Body of pancreas (tissue), 4 donors: ENCODE measurements at regions not wholly inside any gene's neighbourhood (a gene's known extent, or its start where the extent isn't known, plus 50 kb on each side); places are given as distances from the start of the nearest gene placed in this dataset.

Experiments
- POLR2A ChIP-seq, 3 donors: fragments of 450-650 bp; IDR thresholded peaks; one replicate each; pipeline ENCODE4 v1.6.1; 2016; ENCODE audit warnings: antibody characterized with exemption in 3 of 3, mild to moderate bottlenecking in 2 of 3
- TF ChIP-seq, protein P1 (sequence below), 7 experiments: fragments of 450-650 bp in 4 of 7; fragments of 200-600 bp in 3 of 7; sonication (generic) in 3 of 7; IDR thresholded peaks; one replicate each; pipeline ENCODE4 v1.5.1; 2016 to 2019; ENCODE audit warnings: antibody characterized with exemption in 7 of 7

DNA sequence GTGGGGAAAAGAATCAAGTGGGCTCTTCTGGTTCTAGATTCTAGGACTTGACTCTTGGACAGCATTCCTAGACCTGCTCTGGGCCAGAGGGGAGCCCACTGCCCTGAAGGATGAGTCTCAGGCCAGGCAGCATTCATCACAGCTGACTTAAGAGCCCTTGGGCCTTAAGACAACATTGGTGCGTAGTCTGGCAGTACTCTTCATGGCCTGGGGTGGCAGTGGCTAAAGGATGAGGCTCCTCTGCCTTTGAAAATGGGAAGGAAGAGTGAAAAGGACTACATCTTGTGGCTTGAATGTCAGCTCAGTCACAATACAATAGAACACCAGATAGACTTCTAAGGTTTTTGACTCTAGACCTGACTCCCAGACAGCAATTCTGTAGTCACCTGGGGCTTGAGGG is 1415.1 kb upstream of the PRMT6 start:
- TF ChIP-seq POLR2A (IDR thresholded peaks at IDR 0.05), result no peak
- TF ChIP-seq, protein P1, sequence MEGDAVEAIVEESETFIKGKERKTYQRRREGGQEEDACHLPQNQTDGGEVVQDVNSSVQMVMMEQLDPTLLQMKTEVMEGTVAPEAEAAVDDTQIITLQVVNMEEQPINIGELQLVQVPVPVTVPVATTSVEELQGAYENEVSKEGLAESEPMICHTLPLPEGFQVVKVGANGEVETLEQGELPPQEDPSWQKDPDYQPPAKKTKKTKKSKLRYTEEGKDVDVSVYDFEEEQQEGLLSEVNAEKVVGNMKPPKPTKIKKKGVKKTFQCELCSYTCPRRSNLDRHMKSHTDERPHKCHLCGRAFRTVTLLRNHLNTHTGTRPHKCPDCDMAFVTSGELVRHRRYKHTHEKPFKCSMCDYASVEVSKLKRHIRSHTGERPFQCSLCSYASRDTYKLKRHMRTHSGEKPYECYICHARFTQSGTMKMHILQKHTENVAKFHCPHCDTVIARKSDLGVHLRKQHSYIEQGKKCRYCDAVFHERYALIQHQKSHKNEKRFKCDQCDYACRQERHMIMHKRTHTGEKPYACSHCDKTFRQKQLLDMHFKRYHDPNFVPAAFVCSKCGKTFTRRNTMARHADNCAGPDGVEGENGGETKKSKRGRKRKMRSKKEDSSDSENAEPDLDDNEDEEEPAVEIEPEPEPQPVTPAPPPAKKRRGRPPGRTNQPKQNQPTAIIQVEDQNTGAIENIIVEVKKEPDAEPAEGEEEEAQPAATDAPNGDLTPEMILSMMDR (IDR thresholded peaks at IDR 0.05), result no peak
